OCI-LY7 (cell line): ENCODE measurements at regions not wholly inside any gene's neighbourhood (a gene's known extent, or its start where the extent isn't known, plus 50 kb on each side); places are given as distances from the start of the nearest gene placed in this dataset.

Experiments
- CTCF ChIP-seq: fragments of 200-600 bp; sonication (generic); conservative IDR thresholded peaks from 2 replicates; pipeline ENCODE4 v1.5.1; 2014; ENCODE audit warnings: mild to moderate bottlenecking, antibody characterized with exemption, low read length, moderate library complexity, mixed read lengths
- EZH2phosphoT487 ChIP-seq: fragments of 200-600 bp; sonication (generic); IDR thresholded peaks from 2 replicates; pipeline ENCODE4 v1.6.1; 2018; ENCODE audit warnings: low read depth, borderline replicate concordance, mild to moderate bottlenecking, mixed run types, antibody characterized with exemption, low read length, moderate library complexity, mixed read lengths

- TF ChIP-seq EZH2phosphoT487 (no peak), CTCF (no peak)
Observed at GRCh38 chr3:177578488-177578887, 381.2 kb upstream of the TBL1XR1 start.
